Esophagus squamous epithelium (tissue), 5 donors: ENCODE measurements at regions not wholly inside any gene's neighbourhood (a gene's known extent, or its start where the extent isn't known, plus 50 kb on each side); places are given as distances from the start of the nearest gene placed in this dataset.

Experiments
- DNase-seq: peaks from one replicate; lab custom pipeline; 2025; lab: John Stamatoyannopoulos, UW
- H3K27ac ChIP-seq, 4 donors: fragments of 200-600 bp; sonication (generic); one replicate each; pipeline ENCODE4 v1.5.1; 2016 to 2019; ENCODE audit warnings: mild to moderate bottlenecking in 1 of 4
- H3K27me3 ChIP-seq, 4 donors: fragments of 200-600 bp; sonication (generic); 1 replicate in 3 of 4; 2 replicates in 1 of 4; pipeline versions ENCODE4 v1.5.1 to v1.6.0; 2017 to 2021; ENCODE audit warnings: antibody characterized with exemption in 1 of 4
- H3K36me3 ChIP-seq, 3 donors: fragments of 200-600 bp; sonication (generic); one replicate each; pipeline ENCODE4 v1.5.1; 2016 to 2019
- H3K4me1 ChIP-seq, 3 donors: fragments of 200-600 bp; sonication (generic); one replicate each; pipeline ENCODE4 v1.5.1; 2017 to 2019
- H3K4me3 ChIP-seq, 4 donors: fragments of 200-600 bp; sonication (generic); 1 replicate in 3 of 4; 2 replicates in 1 of 4; pipeline ENCODE4 v1.5.1; 2016 to 2019; ENCODE audit warnings: mild to moderate bottlenecking in 2 of 4, moderate library complexity in 1 of 4
- H3K9me3 ChIP-seq, 3 donors: fragments of 200-600 bp; sonication (generic); one replicate each; pipeline ENCODE4 v1.5.1; 2016 to 2019
- POLR2A ChIP-seq, 4 donors: fragments of 450-650 bp; IDR thresholded peaks; one replicate each; pipeline ENCODE4 v1.6.1; 2017; ENCODE audit warnings: antibody characterized with exemption in 4 of 4, mild to moderate bottlenecking in 4 of 4, moderate library complexity in 3 of 4
- WGBS, 2 donors: methylation state at CpG; one replicate each; pipeline ENCODE4 v1.1.5; 2018; 5-methylcytosine and 5-hydroxymethylcytosine counted together
- intact Hi-C: fragments of 100-400 bp; cut with DNase I; formaldehyde crosslinking; loops from one replicate; pipeline ENCODE4 v1.15.0; 2022
- TF ChIP-seq, protein P1 (sequence below), 6 experiments: fragments of 450-650 bp in 4 of 6; fragments of 200-600 bp in 2 of 6; sonication (generic) in 2 of 6; IDR thresholded peaks; one replicate each; pipeline ENCODE4 v1.5.1; 2016 to 2019; ENCODE audit warnings: antibody characterized with exemption in 6 of 6, mild to moderate bottlenecking in 4 of 6, moderate library complexity in 4 of 6
- donor health status: DM: yes; HTN: yes; CAD: no.

DNA sequence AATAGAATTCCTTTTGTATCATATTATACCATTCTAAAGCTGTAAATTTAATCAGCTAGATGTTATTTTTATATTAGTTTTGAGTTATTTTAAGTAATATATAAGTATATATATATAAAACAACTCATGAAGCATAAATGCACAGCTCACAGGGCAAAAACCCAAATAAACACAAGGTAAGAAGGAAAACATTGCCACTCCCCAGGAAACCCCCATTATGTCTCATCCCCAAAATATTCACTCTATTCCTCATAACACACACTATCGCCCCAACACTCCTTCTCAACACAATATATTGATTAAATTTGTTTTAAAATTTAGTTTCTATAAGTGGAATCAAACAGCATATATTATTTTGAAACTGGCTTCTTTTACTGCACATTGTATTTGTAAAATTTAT, 98.6 kb upstream of the FAM83B start:
- Histone ChIP-seq H3K36me3 (no peaks in the 10 kb centered on the region), H3K27me3 (no peaks in the 10 kb centered on the region), H3K4me1 (no peaks in the 10 kb centered on the region), H3K4me3 (no peak overlapping the region), H3K27ac (no peak overlapping the region), H3K9me3 (peaks cover 0 to 4% (median 0%) of the 10 kb centered on the region in 3 donors)
- no peak for DNase-seq
- intact Hi-C loops = no loop called here
- TF ChIP-seq, protein P1, sequence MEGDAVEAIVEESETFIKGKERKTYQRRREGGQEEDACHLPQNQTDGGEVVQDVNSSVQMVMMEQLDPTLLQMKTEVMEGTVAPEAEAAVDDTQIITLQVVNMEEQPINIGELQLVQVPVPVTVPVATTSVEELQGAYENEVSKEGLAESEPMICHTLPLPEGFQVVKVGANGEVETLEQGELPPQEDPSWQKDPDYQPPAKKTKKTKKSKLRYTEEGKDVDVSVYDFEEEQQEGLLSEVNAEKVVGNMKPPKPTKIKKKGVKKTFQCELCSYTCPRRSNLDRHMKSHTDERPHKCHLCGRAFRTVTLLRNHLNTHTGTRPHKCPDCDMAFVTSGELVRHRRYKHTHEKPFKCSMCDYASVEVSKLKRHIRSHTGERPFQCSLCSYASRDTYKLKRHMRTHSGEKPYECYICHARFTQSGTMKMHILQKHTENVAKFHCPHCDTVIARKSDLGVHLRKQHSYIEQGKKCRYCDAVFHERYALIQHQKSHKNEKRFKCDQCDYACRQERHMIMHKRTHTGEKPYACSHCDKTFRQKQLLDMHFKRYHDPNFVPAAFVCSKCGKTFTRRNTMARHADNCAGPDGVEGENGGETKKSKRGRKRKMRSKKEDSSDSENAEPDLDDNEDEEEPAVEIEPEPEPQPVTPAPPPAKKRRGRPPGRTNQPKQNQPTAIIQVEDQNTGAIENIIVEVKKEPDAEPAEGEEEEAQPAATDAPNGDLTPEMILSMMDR (IDR thresholded peaks at IDR 0.05) = no peak
- no peak for TF ChIP-seq POLR2A (IDR thresholded peaks at IDR 0.05)
- 71 to 82% methylated on average over 1 of the region's 1 CpG for WGBS, 2 donors

DNA sequence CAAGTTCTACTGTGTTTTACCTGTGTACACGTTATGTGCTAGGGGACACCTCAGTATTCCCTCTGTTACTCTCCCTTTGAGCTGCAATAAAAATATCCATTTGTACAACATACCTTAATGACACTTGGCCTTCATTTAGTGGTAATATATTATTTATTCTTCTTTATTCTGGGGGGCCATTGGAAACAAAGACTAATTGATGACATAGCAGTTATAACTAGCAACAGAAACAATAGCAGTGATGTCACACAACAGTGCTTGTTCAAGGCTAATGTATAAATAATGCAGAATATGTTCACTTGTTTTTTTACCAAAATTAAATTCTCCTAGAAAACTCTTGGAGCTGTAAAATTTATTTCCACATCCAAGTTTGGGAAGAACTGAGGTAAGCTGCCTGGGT, 92.2 kb upstream of the FAM83B start:
- no peak overlapping the region for H3K27ac ChIP-seq
- H3K36me3 ChIP-seq = no peaks in the 10 kb centered on the region
- WGBS, 2 donors = 61 to 90% methylated on average over 1 of the region's 1 CpG
- intact Hi-C loops = no loop called here
- H3K4me1 ChIP-seq = no peaks in the 10 kb centered on the region
- H3K4me3 ChIP-seq = no peak overlapping the region
- no peaks in the 10 kb centered on the region for H3K9me3 ChIP-seq
- DNase-seq = no peak
- H3K27me3 ChIP-seq = no peaks in the 10 kb centered on the region
- no peak for TF ChIP-seq POLR2A (IDR thresholded peaks at IDR 0.05)

DNA sequence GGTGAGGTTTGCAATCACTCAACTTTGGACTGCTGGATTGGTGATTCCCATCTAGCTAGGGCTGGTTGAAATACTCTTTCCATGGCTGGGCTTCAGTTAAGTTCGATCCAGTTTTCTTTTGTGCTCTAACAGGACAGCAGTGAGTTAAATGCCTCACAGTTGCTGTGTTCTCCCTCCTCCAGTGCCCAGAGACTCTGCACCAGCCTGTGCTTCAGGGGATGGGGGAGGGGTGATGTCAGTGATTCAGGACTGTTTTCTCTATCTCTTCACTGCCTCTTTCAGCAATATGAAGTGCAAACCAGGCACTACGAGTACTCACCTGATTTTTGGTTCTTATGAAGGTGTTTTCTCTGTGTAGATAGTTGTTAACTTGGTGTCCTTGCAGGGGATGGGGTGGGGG, 88.2 kb upstream of the FAM83B start:
- Histone ChIP-seq H3K27ac (no peak overlapping the region), H3K4me3 (no peak overlapping the region), H3K27me3 (no peaks in the 10 kb centered on the region), H3K9me3 (no peaks in the 10 kb centered on the region), H3K4me1 (no peaks in the 10 kb centered on the region), H3K36me3 (no peaks in the 10 kb centered on the region)
- intact Hi-C loops = no loop called here
- 63 to 90% methylated on average over 1 to 2 of the region's 2 CpGs for WGBS, 2 donors
- DNase-seq = no peak
- TF ChIP-seq, protein P1 (IDR thresholded peaks at IDR 0.05) = no peak
- no peak for TF ChIP-seq POLR2A (IDR thresholded peaks at IDR 0.05)

DNA sequence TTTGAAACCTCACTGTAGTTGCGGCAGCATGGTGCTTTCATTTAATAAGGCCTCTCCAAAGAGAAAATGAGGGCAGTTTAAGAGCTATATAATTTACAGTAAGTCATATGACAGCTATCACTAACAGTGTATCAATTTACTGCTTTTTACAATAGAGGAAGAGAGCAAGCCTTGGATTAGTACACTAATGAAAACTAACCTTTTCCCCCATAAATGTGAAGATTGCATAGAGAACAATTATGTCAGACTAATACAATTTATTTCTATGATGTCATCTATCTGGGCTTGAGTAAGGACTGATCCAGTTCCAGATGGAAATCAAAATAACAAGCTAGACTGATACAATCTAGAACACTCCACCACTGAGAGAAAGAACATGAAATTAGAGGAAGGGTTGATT, 78.1 kb upstream of the FAM83B start:
- TF ChIP-seq POLR2A (IDR thresholded peaks at IDR 0.05) = no peak
- TF ChIP-seq, protein P1 (IDR thresholded peaks at IDR 0.05) = no peak
- DNase-seq = no peak
- Histone ChIP-seq H3K4me1 (no peaks in the 10 kb centered on the region), H3K36me3 (no peaks in the 10 kb centered on the region), H3K4me3 (no peak overlapping the region), H3K27ac (no peak overlapping the region), H3K27me3 (no peaks in the 10 kb centered on the region), H3K9me3 (no peaks in the 10 kb centered on the region)
- intact Hi-C loops = no loop called here
- 89 to 94% methylated on average over 1 of the region's 1 CpG for WGBS, 2 donors

DNA sequence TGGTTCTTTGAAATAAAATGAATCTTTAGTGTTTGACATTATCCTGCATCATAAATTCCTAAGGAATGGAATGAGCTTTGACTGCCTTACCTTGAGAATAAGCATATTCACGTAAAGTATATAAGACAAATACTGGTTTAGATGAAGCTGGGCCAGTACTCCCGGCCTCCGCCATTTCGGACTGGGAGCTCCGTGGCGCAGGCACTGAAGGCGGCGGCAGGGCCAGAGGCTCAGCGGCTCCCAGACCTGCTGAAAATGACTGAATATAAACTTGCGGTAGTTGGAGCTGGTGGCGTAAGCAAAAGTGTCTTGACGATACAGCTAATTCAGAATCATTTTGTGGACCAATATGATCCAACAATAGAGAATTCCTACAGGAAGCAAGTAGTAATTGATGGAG, 76.2 kb upstream of the FAM83B start:
- no peak for DNase-seq
- TF ChIP-seq, protein P1 (IDR thresholded peaks at IDR 0.05) = no peak
- TF ChIP-seq POLR2A (IDR thresholded peaks at IDR 0.05) = no peak
- Histone ChIP-seq H3K27ac (no peak overlapping the region), H3K4me1 (no peaks in the 10 kb centered on the region), H3K36me3 (no peaks in the 10 kb centered on the region), H3K4me3 (no peak overlapping the region), H3K27me3 (no peaks in the 10 kb centered on the region), H3K9me3 (no peaks in the 10 kb centered on the region)
- 94 to 96% methylated on average over 12 of the region's 12 CpGs for WGBS, 2 donors
- intact Hi-C loops = no loop called here

DNA sequence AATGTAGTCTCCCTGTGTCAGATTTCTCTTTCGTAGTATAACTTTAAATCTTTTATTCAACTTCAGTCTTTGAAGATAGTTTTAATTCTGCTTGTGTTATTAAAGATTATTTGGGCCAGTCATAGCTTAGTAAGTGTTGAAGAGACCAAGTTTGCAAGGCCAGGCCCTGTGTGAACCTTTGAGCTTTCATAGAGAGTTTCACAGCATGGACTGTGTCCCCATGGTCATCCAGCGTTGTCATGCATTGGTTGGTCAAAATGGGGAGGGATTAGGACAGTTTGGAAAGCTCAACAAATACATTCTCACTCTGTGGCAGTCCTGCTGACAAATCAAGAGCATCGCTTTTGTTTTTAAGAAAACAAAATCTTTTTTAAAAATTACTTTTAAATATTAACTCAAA, 74.6 kb upstream of the FAM83B start:
- Histone ChIP-seq H3K36me3 (no peaks in the 10 kb centered on the region), H3K9me3 (no peaks in the 10 kb centered on the region), H3K27ac (no peak overlapping the region), H3K4me3 (no peak overlapping the region), H3K27me3 (no peaks in the 10 kb centered on the region), H3K4me1 (no peaks in the 10 kb centered on the region)
- DNase-seq = no peak
- TF ChIP-seq POLR2A (IDR thresholded peaks at IDR 0.05) = no peak
- TF ChIP-seq, protein P1 (IDR thresholded peaks at IDR 0.05) = no peak
- intact Hi-C loops = no loop called here
- 63 to 93% methylated on average over 3 of the region's 3 CpGs for WGBS, 2 donors
